ENCODE measurements at regions not wholly inside any gene's neighbourhood (a gene's known extent, or its start where the extent isn't known, plus 50 kb on each side); places are given as distances from the start of the nearest gene placed in this dataset.

DNA sequence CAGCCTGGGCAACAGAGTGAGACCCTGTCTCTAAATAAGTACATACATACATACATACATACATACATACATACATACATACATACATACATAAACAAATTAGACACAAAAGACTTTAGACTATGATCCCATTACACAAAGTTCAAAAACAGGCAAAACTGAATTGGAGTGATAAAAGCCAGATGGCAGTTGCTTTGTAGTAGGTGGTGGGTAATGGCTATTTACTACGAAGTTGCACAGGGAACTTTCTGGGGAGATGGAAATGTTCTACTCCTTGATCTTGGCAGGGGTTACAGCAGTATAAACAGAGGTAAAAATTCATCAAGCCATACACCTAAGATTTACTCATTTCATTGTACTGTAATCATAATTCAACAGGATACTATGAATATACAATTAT lies 63.7 kb upstream of the HRH1 start:
- no peak for TF ChIP-seq RBBP5 (IDR thresholded peaks at IDR 0.05; ENCODE audit: borderline replicate concordance, low read depth, low read length)
- no peak for TF ChIP-seq EZH2 (IDR thresholded peaks at IDR 0.05; ENCODE audit: low read depth, low read length, severe bottlenecking)
- no peak for TF ChIP-seq CHD7 (IDR thresholded peaks at IDR 0.05; ENCODE audit: insufficient replicate concordance, low read length)
